GM18858 (cell line): ENCODE measurements at regions not wholly inside any gene's neighbourhood (a gene's known extent, or its start where the extent isn't known, plus 50 kb on each side); places are given as distances from the start of the nearest gene placed in this dataset.

Experiments used
- ATAC-seq: cut with Tn5 transposase; IDR thresholded peaks from one replicate; pipeline ENCODE4 v1.9.1; 2021; ENCODE audit not compliant: unreplicated experiment

DNA sequence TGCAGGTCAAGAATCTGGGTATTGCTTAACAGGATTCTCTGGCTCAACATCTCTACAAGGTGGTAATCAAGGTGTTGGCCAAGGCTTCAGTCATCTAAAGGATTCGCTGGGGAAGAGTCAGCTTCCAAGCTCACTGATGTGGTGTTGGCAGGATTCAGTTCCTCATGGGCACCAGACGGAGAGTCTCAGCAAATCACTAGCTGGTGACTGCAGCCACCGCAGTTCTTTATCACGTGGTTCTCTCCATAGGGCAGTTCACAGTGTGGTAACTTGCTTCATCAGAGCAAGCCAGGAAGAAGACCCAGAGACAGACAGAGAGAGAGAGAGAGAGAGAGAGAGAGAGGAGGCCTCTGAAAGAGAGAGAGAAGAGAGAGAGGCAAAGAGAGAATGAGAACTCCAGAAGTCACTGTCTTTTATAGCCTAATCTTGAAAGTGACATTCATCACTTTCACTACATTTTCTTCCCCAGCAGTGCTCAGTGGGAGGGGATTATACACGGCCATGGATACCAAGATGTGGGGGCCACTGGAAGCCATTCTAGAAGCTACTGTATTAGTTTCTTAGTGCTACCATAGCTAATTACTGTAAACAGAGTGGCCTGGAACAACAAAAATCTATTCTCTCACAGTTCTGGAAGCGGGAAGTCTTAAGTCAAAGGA, 109.2 kb upstream of the SMIM23 start:
- ATAC-seq = no peak

GRCh38 chr5:171678646-171679045, 107.0 kb upstream of the SMIM23 start:
- ATAC-seq = no peak

DNA sequence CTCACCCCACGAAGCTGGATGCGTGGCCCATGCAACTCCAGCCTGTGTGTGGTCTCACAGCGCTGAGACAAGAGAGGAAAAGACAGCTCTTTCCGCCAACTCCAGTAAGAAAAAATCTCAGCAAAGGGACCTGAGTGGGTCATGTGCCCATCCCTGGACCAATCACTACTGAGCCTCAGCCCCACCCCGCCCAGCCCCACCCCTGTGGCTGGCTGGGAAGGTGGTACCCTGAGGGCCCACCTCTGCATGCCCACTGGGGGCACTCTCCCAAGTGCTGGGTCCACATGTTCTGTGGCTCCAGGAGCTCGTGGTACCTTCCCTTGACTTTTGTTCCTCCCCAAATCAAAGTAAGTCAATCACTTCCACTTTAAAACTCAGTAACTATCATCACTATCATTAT, 105.1 kb upstream of the SMIM23 start:
- no peak for ATAC-seq

DNA sequence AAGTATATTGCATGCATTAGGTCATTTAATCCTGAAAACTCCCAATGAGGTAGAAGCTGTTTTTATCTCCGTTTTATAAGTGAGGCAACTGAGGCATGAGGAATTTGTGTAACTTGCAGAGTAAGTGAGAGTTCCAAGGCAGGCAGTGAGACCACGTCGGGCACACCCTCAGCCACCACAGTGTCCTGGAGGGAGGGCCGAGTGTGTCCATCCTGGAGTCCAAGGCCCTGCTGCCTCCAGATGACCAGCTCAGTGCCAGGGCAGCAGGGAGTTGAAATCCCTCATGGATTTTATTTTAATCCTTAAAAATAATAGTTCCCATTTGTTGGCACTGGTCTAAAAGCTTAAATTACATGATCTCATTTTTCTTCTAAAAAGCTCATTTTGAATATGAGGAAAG, 104.6 kb upstream of the SMIM23 start:
- ATAC-seq = no peak

GRCh38 chr5:171681677-171682076, 103.9 kb upstream of the SMIM23 start:
- ATAC-seq = no peak

- no peak for ATAC-seq
These were observed 102.8 kb upstream of the SMIM23 start for GRCh38 chr5:171682801-171683200.

DNA sequence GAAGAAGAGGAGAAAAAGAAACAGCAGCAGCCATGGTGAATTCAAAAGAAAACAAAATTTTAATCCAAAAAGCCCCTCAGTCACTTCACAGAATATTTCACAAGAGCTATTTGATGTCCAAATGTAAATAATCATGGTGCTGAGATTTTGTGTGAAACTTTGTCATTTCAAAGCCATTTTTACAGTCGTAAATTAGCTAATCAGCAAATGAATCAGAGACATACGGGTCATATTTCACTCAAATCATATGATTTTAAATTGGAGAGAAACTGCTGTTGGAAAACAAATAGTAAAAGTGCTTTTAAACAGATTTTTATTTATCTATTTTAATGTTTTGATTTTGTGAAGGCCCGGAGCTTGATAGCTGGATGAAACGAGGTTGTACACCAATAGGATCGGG, 101.4 kb upstream of the SMIM23 start:
- ATAC-seq = no peak

GRCh38 chr5:171688696-171689495, 96.7 kb upstream of the SMIM23 start:
- no peak for ATAC-seq

GRCh38 chr5:171689853-171690417, 95.7 kb upstream of the SMIM23 start:
- no peak for ATAC-seq

- no peak for ATAC-seq
These were observed 93.5 kb upstream of the SMIM23 start for GRCh38 chr5:171692107-171692506.

- no peak for ATAC-seq
These were observed 92.7 kb upstream of the SMIM23 start for GRCh38 chr5:171692936-171693335.

GRCh38 chr5:171693412-171693811, 92.2 kb upstream of the SMIM23 start:
- ATAC-seq = no peak

GRCh38 chr5:171695804-171696203, 89.8 kb upstream of the SMIM23 start:
- no peak for ATAC-seq

GRCh38 chr5:171697221-171698102, 88.2 kb upstream of the SMIM23 start:
- no peak for ATAC-seq

GRCh38 chr5:171700318-171700912, 85.2 kb upstream of the SMIM23 start:
- no peak for ATAC-seq

- no peak for ATAC-seq
These were observed 84.5 kb upstream of the SMIM23 start for GRCh38 chr5:171701100-171701541.

GRCh38 chr5:171702135-171702770, 83.4 kb upstream of the SMIM23 start:
- no peak for ATAC-seq

DNA sequence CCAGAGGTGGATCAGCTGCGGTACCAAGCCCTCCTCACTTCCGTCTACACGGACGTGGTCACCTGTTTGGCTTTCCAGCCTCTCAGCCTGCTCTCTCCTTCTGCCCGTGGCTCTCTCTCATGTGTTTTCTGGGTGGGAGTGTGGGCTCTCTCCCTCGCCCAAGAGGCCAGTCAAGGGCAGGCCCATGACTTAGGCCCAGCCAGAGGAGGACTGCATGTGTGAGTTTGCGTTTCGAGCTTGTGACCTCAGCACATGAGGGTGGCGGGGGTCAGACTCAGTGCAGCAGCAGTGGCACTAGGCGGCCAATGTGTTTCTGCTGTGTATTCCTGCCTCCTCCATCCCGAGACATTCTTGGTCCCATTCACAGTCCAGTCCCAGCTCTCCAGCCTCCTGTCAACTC, 82.5 kb upstream of the SMIM23 start:
- no peak for ATAC-seq

- no peak for ATAC-seq
These were observed 80.6 kb upstream of the SMIM23 start for GRCh38 chr5:171705036-171705435.

DNA sequence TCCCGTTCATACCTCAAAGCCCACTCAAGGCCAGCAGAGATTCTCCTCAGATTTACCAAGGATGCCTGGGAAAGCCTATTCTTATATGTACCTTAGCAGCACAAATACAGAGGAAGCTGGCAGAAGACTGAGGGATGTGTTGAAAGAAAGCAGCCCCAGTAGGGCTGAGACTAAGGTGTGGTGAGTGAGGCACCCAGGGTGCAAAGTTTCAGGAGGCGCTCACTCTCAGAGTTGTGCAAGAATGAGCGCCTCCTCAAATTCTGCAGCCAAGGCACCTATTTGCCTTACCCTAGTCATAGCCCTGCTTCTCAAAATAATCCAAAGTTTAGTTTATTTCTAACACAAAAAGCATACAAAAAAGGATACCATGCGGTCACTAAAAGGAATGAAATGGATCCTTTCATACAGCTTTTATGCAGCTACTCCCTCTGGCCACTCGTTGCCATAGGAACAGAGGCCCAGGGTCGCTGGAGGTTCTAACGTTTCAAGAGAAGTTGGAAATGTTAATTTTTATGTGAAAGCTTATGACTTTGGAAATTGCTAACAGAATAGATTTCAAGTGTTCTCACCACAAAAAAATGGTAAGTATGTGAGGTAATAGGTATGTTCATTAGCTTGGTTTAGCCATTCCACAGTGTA, 79.7 kb upstream of the SMIM23 start:
- ATAC-seq = no peak
